Progenitor cell of endocrine pancreas (in vitro differentiated cells): ENCODE measurements at regions not wholly inside any gene's neighbourhood (a gene's known extent, or its start where the extent isn't known, plus 50 kb on each side); places are given as distances from the start of the nearest gene placed in this dataset.

Experiments used
- DNase-seq: peaks from one replicate; pipeline ENCODE4 v3.0.0; 2021; ENCODE audit warnings: low spot score; ENCODE audit not compliant: unreplicated experiment
- H3K27ac Mint-ChIP-seq: 2 replicates; pipeline ENCODE4 v1.8.0; 2021; ENCODE audit warnings: mild to moderate bottlenecking, moderate library complexity, mixed read lengths
- H3K27me3 Mint-ChIP-seq: 2 replicates; pipeline ENCODE4 v1.8.0; 2021; ENCODE audit warnings: mixed read lengths
- H3K36me3 Mint-ChIP-seq: 2 replicates; pipeline ENCODE4 v1.8.0; 2022; ENCODE audit warnings: mixed read lengths; ENCODE audit not compliant: insufficient read depth
- H3K4me1 Mint-ChIP-seq: 2 replicates; pipeline ENCODE4 v1.8.0; 2021; ENCODE audit warnings: low read depth, mixed read lengths
- H3K4me3 Mint-ChIP-seq: 2 replicates; pipeline ENCODE4 v1.8.0; 2021; ENCODE audit warnings: low read depth, mild to moderate bottlenecking, moderate library complexity, mixed read lengths
- H3K9me3 Mint-ChIP-seq: 2 replicates; pipeline ENCODE4 v1.8.0; 2021; ENCODE audit warnings: low read depth, mixed read lengths
- TF ChIP-seq, protein P1 (sequence below): fragments of 200-600 bp; sonication (generic); IDR thresholded peaks from one replicate; pipeline ENCODE4 v1.5.0; 2021; ENCODE audit warnings: antibody characterized with exemption, mild to moderate bottlenecking; ENCODE audit not compliant: unreplicated experiment

DNA sequence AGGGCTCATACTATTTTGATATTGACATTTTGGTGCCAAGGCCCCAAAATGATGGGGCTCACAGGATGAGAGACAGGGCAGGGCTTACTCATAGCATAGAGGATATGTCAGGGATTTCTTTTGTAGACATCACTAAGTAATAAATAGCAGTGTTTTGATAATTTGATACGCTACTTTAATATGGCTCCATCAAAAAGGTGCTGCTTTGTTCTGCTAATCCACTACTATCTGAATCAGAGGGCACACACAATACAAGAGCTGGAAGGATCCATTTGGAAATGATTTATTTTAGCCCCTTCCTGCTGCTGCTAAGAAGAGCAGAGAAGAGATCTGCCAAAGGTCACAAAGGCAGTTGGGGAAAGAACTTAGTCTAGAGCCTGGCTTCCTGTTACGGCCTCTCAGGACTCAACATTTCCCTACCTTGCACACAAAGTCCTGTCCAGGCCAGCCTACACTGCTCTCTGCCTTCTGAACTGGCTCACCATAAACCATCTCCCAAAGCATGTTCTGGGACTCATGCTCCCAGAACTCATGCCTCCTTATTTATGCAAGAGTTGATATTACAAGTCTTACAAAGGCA lies 261.3 kb upstream of the ARHGAP20 start:
- TF ChIP-seq, protein P1, sequence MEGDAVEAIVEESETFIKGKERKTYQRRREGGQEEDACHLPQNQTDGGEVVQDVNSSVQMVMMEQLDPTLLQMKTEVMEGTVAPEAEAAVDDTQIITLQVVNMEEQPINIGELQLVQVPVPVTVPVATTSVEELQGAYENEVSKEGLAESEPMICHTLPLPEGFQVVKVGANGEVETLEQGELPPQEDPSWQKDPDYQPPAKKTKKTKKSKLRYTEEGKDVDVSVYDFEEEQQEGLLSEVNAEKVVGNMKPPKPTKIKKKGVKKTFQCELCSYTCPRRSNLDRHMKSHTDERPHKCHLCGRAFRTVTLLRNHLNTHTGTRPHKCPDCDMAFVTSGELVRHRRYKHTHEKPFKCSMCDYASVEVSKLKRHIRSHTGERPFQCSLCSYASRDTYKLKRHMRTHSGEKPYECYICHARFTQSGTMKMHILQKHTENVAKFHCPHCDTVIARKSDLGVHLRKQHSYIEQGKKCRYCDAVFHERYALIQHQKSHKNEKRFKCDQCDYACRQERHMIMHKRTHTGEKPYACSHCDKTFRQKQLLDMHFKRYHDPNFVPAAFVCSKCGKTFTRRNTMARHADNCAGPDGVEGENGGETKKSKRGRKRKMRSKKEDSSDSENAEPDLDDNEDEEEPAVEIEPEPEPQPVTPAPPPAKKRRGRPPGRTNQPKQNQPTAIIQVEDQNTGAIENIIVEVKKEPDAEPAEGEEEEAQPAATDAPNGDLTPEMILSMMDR, result no peak
- no peak for DNase-seq
- no peaks in the 10 kb centered on the region for H3K36me3 Mint-ChIP-seq
- peaks cover 3% of the 10 kb centered on the region for H3K9me3 Mint-ChIP-seq
- no peaks in the 10 kb centered on the region for H3K4me1 Mint-ChIP-seq
- H3K4me3 Mint-ChIP-seq, result no peak overlapping the region
- peaks cover 4% of the 10 kb centered on the region for H3K27me3 Mint-ChIP-seq
- H3K27ac Mint-ChIP-seq, result no peak overlapping the region

DNA sequence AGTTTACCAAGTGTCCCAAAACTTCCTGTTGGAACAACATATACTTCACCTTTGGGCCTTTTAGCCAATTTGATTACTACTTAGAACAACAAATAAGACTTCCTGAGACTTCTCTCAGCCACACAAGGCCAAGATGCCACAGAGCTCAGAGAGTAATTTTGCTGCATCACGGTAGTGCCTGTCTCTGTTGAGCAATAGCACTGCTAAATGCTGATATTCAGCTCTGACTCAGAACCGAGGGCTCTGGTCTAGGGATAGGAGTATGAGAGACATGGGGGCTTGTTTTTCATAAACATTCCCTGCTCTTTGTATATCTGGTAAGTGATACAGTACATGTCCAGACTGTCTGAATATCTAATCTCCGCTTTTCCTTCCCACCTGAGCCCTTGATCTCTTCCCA lies 260.4 kb upstream of the ARHGAP20 start:
- no peaks in the 10 kb centered on the region for H3K4me1 Mint-ChIP-seq
- DNase-seq, result no peak
- H3K4me3 Mint-ChIP-seq, result no peak overlapping the region
- H3K9me3 Mint-ChIP-seq, result peaks cover 3% of the 10 kb centered on the region
- H3K27me3 Mint-ChIP-seq, result peaks cover 4% of the 10 kb centered on the region
- TF ChIP-seq, protein P1, result no peak
- no peaks in the 10 kb centered on the region for H3K36me3 Mint-ChIP-seq
- no peak overlapping the region for H3K27ac Mint-ChIP-seq

DNA sequence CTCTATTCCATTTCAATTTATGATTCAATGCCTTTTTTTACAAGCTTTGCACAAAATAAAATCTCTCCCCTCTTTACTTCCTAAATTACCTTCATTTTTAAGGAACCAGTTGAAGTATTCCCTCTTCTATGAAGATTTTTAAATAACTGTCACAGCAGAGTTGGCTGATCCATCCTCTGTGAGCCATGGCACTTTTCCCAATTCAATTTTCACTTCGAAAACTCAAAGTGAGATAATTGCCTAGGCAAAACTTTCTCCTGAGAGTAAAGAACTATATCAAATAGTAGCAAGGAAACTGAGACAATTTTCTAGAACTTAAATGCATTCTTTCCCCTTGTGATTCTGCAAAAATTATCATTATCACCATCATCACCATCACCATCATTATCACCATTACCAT lies 259.9 kb upstream of the ARHGAP20 start:
- TF ChIP-seq, protein P1, result no peak
- H3K9me3 Mint-ChIP-seq, result peaks cover 2% of the 10 kb centered on the region
- DNase-seq, result no peak
- H3K27ac Mint-ChIP-seq, result no peak overlapping the region
- H3K4me1 Mint-ChIP-seq, result no peaks in the 10 kb centered on the region
- no peaks in the 10 kb centered on the region for H3K36me3 Mint-ChIP-seq
- peaks cover 4% of the 10 kb centered on the region for H3K27me3 Mint-ChIP-seq
- no peak overlapping the region for H3K4me3 Mint-ChIP-seq

DNA sequence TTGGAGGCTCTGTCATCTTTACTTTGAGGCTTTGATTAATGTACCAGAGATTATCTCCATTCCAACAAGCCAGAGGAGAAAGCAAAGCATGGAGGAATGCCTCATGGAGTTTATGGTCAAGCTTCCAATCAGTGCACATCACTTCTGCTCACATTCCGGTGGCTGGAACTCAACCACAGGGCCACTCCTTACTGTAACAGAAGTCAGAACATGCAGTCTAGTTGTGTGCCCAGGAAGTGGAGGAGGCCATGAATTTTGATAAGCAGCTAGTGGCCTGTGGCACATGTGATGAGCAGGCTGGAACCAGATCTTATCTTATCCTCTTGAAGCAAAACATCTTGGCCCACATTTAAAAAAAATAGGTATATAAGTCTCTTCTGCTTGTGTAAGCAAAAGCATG lies 258.9 kb upstream of the ARHGAP20 start:
- TF ChIP-seq, protein P1, result no peak
- no peaks in the 10 kb centered on the region for H3K9me3 Mint-ChIP-seq
- H3K4me1 Mint-ChIP-seq, result no peaks in the 10 kb centered on the region
- peaks cover 4% of the 10 kb centered on the region for H3K27me3 Mint-ChIP-seq
- no peak for DNase-seq
- H3K36me3 Mint-ChIP-seq, result no peaks in the 10 kb centered on the region
- H3K27ac Mint-ChIP-seq, result no peak overlapping the region
- H3K4me3 Mint-ChIP-seq, result no peak overlapping the region

DNA sequence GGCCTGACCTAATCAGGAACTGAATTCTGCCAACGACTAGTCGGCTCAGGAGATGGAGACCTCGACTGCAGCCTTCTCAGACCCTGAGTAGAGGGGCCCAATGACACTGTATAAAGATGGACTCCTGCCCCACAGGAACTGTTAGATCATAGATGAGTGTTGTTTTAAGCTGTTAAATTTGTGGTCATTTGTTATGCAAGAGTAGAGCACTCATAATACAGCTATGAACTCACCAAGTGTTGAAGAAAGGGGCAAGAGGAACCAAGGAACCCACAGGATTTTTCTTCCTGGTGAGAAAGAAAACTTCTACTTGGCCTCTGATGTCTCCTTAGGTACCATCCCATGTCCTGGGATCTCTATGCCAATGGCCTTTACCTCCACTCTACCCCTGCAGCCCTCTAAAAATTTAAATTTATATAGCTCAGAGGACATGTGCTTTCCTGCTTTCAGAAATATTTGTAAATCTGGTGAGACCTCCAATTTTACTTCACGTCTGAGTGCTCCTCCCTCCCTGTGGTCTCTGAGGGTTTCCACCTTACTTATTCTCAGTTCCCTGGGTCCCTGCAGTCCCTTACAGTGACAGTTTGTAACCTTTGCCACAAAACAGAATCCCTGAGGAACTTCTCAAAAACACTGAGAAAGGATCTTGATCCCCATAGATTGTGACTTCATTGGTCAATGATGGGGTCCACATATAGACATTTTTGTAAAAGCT lies 256.3 kb upstream of the ARHGAP20 start:
- Mint-ChIP-seq H3K27me3 (peaks cover 4% of the 10 kb centered on the region), H3K9me3 (no peaks in the 10 kb centered on the region), H3K4me1 (no peaks in the 10 kb centered on the region), H3K36me3 (no peaks in the 10 kb centered on the region), H3K27ac (no peak overlapping the region), H3K4me3 (no peak overlapping the region)
- no peak for DNase-seq
- TF ChIP-seq, protein P1, result no peak
